ENCODE measurements at regions not wholly inside any gene's neighbourhood (a gene's known extent, or its start where the extent isn't known, plus 50 kb on each side); places are given as distances from the start of the nearest gene placed in this dataset.

DNA sequence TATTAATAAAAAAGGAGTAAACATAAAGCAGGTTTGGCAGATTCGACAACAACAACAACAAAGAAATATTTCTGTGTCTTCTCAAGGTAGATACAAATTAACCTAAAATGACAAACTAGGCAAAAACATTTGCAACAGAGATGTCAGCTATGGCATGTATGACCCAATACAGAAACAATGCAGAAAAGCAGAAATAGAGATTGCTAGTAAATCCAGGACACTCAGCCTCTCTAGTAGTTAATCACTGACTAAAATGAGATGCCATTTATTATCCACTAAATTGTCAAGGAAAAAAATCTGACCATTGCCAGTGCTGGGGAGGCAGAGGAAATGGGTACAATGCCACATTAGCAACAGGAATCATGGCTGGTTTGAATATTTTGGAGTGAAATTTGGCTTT lies 250.5 kb downstream of the TEX29 start:
- TF ChIP-seq, protein P1, sequence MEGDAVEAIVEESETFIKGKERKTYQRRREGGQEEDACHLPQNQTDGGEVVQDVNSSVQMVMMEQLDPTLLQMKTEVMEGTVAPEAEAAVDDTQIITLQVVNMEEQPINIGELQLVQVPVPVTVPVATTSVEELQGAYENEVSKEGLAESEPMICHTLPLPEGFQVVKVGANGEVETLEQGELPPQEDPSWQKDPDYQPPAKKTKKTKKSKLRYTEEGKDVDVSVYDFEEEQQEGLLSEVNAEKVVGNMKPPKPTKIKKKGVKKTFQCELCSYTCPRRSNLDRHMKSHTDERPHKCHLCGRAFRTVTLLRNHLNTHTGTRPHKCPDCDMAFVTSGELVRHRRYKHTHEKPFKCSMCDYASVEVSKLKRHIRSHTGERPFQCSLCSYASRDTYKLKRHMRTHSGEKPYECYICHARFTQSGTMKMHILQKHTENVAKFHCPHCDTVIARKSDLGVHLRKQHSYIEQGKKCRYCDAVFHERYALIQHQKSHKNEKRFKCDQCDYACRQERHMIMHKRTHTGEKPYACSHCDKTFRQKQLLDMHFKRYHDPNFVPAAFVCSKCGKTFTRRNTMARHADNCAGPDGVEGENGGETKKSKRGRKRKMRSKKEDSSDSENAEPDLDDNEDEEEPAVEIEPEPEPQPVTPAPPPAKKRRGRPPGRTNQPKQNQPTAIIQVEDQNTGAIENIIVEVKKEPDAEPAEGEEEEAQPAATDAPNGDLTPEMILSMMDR (conservative IDR thresholded peaks at IDR 0.05; ENCODE audit: low read depth, low read length): no peak
- TF ChIP-seq EZH2 (IDR thresholded peaks at IDR 0.05; ENCODE audit: borderline replicate concordance, low read depth, low read length, poor library complexity, severe bottlenecking): no peak
